ENCODE measurements at regions not wholly inside any gene's neighbourhood (a gene's known extent, or its start where the extent isn't known, plus 50 kb on each side); places are given as distances from the start of the nearest gene placed in this dataset.

- no peak for TF ChIP-seq POLR2A (IDR thresholded peaks at IDR 0.05; ENCODE audit: low read depth, low read length)
- no peak for TF ChIP-seq CTCF (conservative IDR thresholded peaks at IDR 0.05; ENCODE audit: low read depth, low read length)
- no peak for TF ChIP-seq MAFK (IDR thresholded peaks at IDR 0.05; ENCODE audit: low read depth, low read length)
- TF ChIP-seq RAD21 (IDR thresholded peaks at IDR 0.05; ENCODE audit: low read length): no peak
- no peak for TF ChIP-seq FOS (IDR thresholded peaks at IDR 0.05; ENCODE audit: low read depth, low read length)
- TF ChIP-seq USF2 (IDR thresholded peaks at IDR 0.05; ENCODE audit: low read depth, low read length): no peak
- TF ChIP-seq CHD1 (IDR thresholded peaks at IDR 0.05; ENCODE audit: low read depth, low read length): no peak
- no peak for TF ChIP-seq MXI1 (IDR thresholded peaks at IDR 0.05; ENCODE audit: borderline replicate concordance, low read depth, low read length)
Measured at GRCh38 chr7:52413051-52413450, 622.4 kb upstream of the POM121L12 start.
